ENCODE measurements at regions not wholly inside any gene's neighbourhood (a gene's known extent, or its start where the extent isn't known, plus 50 kb on each side); places are given as distances from the start of the nearest gene placed in this dataset.

DNA sequence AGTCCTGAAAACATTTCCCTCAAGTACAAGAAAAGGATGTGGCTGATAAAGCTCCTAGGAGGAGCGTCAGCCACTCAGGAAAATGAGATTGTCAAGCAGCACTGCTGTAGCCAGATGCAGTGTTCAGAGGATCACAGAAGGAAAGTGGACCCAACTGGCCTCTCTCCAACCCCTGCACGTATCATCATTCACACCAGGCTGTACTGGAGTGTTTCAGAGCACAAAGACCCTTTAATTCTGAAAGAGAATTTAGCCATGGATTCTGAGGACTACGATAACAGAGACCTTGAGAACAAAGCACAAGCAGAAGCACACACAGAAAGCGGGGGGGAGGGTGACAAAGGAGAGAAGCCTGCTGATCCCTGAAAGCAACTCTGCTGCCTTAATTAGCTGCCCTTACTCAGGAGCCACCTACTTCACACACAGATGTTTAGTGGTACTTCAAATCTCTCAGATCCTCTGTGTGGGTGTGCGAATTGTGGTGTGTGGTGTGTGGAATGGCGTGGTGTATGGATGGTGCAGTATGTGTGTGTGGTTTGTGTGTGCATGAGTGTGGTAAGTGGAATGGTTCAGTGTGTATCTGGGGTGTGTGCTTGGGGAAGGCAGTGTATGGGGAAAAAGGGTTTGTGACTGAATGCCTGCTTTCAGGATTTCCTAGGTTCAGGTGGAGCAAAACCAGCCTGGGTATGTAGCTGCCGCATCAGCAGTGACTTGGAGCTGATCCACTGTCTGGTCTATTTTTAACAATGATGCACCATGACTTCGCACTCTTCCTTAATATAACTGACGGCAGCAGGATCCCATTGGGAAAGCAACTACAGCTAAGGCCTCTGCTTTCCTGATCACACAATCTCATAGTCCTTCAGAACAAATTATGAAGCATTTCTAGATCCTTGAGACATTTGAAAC, 192.5 kb downstream of the RSL24D1 start:
- Histone ChIP-seq H3K4me3 (ENCODE audit: insufficient read depth, low read depth, low read length) (no peak overlapping the region), H3K27me3 (ENCODE audit: control insufficient read depth, insufficient read depth, low read length) (no peaks in the 10 kb centered on the region), H3K36me3 (replicated peaks; ENCODE audit: control insufficient read depth, insufficient read depth, low read length) (no peaks in the 10 kb centered on the region)
- DNase-seq: no peak

DNA sequence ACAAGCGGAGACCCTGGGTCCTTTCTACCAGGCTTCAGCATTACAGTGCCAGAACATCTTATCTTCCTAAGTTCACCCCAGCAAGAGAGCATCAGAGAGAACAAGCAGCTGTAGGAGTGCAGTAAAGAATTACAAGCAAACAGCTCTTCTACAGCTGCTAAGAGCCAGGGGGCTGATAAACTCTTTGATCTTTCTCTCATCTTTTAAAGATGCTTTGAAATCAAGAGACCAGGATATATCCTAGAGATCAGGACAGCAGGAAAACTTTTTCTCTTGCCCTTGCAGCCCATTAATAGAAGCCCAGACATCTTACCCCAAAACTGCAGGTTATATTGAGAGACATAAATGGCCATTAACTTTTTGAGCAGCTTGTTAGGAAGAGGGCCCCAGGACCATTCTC, 198.1 kb downstream of the RSL24D1 start:
- DNase-seq: no peak

GRCh38 chr15:54990793-54991192, 205.9 kb downstream of the RSL24D1 start:
- no peaks in the 10 kb centered on the region for H3K27me3 ChIP-seq (ENCODE audit: control insufficient read depth, insufficient read depth, low read length)
- no peak overlapping the region for H3K4me3 ChIP-seq (ENCODE audit: insufficient read depth, low read depth, low read length)
- H3K36me3 ChIP-seq (replicated peaks; ENCODE audit: control insufficient read depth, insufficient read depth, low read length): no peaks in the 10 kb centered on the region
- no peak for DNase-seq

More for the DNA sequence above, 198.1 kb downstream of the RSL24D1 start:
- H3K36me3 ChIP-seq (replicated peaks; ENCODE audit: control insufficient read depth, insufficient read depth, low read length): no peaks in the 10 kb centered on the region
- H3K27me3 ChIP-seq (ENCODE audit: control insufficient read depth, insufficient read depth, low read length): no peaks in the 10 kb centered on the region
- H3K4me3 ChIP-seq (ENCODE audit: insufficient read depth, low read depth, low read length): no peak overlapping the region

GRCh38 chr15:54987881-54988280, 208.9 kb downstream of the RSL24D1 start:
- Histone ChIP-seq H3K4me3 (ENCODE audit: insufficient read depth, low read depth, low read length) (no peak overlapping the region), H3K36me3 (replicated peaks; ENCODE audit: control insufficient read depth, insufficient read depth, low read length) (no peaks in the 10 kb centered on the region), H3K27me3 (ENCODE audit: control insufficient read depth, insufficient read depth, low read length) (no peaks in the 10 kb centered on the region)
- DNase-seq: no peak

DNA sequence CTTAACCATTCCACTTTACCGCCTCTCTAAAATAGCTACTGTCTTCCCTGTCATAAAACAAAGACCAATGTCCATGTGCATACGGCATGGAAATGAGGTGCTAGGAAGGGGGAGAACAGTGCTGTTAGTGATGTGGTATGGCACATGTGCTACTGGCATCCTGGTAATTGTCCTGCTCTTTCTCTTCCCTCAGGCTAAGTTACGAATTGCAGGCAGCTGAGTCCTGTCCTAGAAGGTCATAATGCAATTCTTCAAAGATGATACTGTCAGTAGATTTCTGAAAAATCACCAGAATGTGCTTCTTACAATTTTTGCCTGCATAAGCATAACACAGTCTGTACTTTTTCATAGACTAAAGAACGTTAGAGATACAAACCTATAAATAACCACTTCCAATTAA, 216.8 kb downstream of the RSL24D1 start:
- peak; percentile 28 for DNase-seq
- no peaks in the 10 kb centered on the region for H3K27me3 ChIP-seq (ENCODE audit: control insufficient read depth, insufficient read depth, low read length)
- no peaks in the 10 kb centered on the region for H3K36me3 ChIP-seq (replicated peaks; ENCODE audit: control insufficient read depth, insufficient read depth, low read length)
- H3K4me3 ChIP-seq (ENCODE audit: insufficient read depth, low read depth, low read length): no peak overlapping the region

GRCh38 chr15:54962637-54963036, 234.1 kb downstream of the RSL24D1 start:
- H3K27me3 ChIP-seq (ENCODE audit: control insufficient read depth, insufficient read depth, low read length): no peaks in the 10 kb centered on the region
- no peak for DNase-seq
- H3K36me3 ChIP-seq (replicated peaks; ENCODE audit: control insufficient read depth, insufficient read depth, low read length): no peaks in the 10 kb centered on the region
- no peak overlapping the region for H3K4me3 ChIP-seq (ENCODE audit: insufficient read depth, low read depth, low read length)

- no peak for DNase-seq
- Histone ChIP-seq H3K36me3 (replicated peaks; ENCODE audit: control insufficient read depth, insufficient read depth, low read length) (no peaks in the 10 kb centered on the region), H3K4me3 (ENCODE audit: insufficient read depth, low read depth, low read length) (no peak overlapping the region), H3K27me3 (ENCODE audit: control insufficient read depth, insufficient read depth, low read length) (no peaks in the 10 kb centered on the region)
Observed at GRCh38 chr15:54960266-54960665, 236.5 kb downstream of the RSL24D1 start.

- no peaks in the 10 kb centered on the region for H3K36me3 ChIP-seq (replicated peaks; ENCODE audit: control insufficient read depth, insufficient read depth, low read length)
- no peak for DNase-seq
- no peaks in the 10 kb centered on the region for H3K27me3 ChIP-seq (ENCODE audit: control insufficient read depth, insufficient read depth, low read length)
- no peak overlapping the region for H3K4me3 ChIP-seq (ENCODE audit: insufficient read depth, low read depth, low read length)
Observed at GRCh38 chr15:54941417-54941816, 255.3 kb downstream of the RSL24D1 start.

DNA sequence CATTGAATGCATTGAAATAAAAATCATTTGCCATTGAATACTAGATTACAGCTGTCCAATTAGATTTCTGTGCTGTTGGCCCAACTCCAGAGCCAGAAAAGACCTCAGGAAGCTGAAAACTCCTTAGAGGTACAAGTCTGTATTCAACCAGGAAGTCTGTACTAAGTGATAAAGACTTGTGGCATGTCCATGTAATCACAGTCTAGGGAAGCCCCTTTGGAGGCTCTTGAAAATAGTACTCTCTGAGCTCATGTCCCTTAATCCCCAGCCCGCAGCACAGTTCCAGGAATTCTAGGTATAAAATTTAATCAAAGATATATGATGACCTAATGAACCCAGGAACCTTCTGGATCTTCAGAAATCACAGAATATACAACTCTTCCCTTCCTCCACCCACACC, 279.4 kb downstream of the RSL24D1 start:
- Histone ChIP-seq H3K36me3 (replicated peaks; ENCODE audit: control insufficient read depth, insufficient read depth, low read length) (no peaks in the 10 kb centered on the region), H3K4me3 (ENCODE audit: insufficient read depth, low read depth, low read length) (no peak overlapping the region), H3K27me3 (ENCODE audit: control insufficient read depth, insufficient read depth, low read length) (no peaks in the 10 kb centered on the region)
- no peak for DNase-seq

DNA sequence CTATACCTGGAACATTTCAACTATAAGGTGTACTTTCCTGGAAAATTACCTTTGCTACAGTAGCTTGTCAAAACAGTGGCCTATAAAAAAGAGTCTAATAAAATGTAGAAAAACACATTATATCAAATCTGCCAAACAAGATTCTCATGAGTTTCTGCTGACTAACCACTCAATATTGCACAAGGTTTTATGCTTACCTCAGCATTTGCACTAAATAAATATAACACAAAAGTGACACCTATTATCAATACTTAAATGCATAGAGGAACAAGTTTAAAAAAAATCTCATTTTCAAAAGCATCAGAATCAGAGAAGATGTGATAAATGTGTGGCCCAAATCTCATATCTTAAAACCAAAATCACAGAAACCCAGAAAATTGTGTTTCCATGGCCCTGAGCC, 281.4 kb downstream of the RSL24D1 start:
- Histone ChIP-seq H3K27me3 (ENCODE audit: control insufficient read depth, insufficient read depth, low read length) (no peaks in the 10 kb centered on the region), H3K4me3 (ENCODE audit: insufficient read depth, low read depth, low read length) (no peak overlapping the region), H3K36me3 (replicated peaks; ENCODE audit: control insufficient read depth, insufficient read depth, low read length) (no peaks in the 10 kb centered on the region)
- no peak for DNase-seq

- DNase-seq: no peak
- H3K4me3 ChIP-seq (ENCODE audit: insufficient read depth, low read depth, low read length): no peak overlapping the region
- no peaks in the 10 kb centered on the region for H3K36me3 ChIP-seq (replicated peaks; ENCODE audit: control insufficient read depth, insufficient read depth, low read length)
- no peaks in the 10 kb centered on the region for H3K27me3 ChIP-seq (ENCODE audit: control insufficient read depth, insufficient read depth, low read length)
Observed at GRCh38 chr15:54884312-54884711, 312.4 kb downstream of the RSL24D1 start.

GRCh38 chr15:54859982-54860381, 336.8 kb downstream of the RSL24D1 start:
- no peaks in the 10 kb centered on the region for H3K27me3 ChIP-seq (ENCODE audit: control insufficient read depth, insufficient read depth, low read length)
- H3K4me3 ChIP-seq (ENCODE audit: insufficient read depth, low read depth, low read length): no peak overlapping the region
- no peak for DNase-seq
- H3K36me3 ChIP-seq (replicated peaks; ENCODE audit: control insufficient read depth, insufficient read depth, low read length): no peaks in the 10 kb centered on the region

GRCh38 chr15:54854667-54855066, 342.1 kb downstream of the RSL24D1 start:
- Histone ChIP-seq H3K4me3 (ENCODE audit: insufficient read depth, low read depth, low read length) (no peak overlapping the region), H3K27me3 (ENCODE audit: control insufficient read depth, insufficient read depth, low read length) (no peaks in the 10 kb centered on the region), H3K36me3 (replicated peaks; ENCODE audit: control insufficient read depth, insufficient read depth, low read length) (no peaks in the 10 kb centered on the region)
- no peak for DNase-seq

DNA sequence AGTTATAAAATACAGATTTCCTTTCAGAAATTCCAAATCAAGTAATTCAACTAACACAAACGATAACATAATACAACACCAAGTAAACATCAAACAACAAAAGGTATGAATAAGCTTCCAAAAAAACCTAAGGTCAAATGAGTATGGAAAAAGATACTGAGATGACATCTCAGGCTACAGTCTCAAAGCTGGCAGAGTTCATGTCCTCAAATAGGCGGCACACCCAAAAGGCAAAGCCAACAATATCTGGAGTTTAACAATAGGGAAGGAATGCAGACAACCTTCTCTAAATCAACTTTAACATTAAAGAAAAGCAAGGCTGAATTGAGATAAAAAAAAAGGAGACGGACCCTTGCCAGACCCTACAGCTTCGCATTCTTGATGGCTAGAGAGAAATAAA, 346.6 kb downstream of the RSL24D1 start:
- Histone ChIP-seq H3K36me3 (replicated peaks; ENCODE audit: control insufficient read depth, insufficient read depth, low read length) (no peaks in the 10 kb centered on the region), H3K27me3 (ENCODE audit: control insufficient read depth, insufficient read depth, low read length) (no peaks in the 10 kb centered on the region), H3K4me3 (ENCODE audit: insufficient read depth, low read depth, low read length) (no peak overlapping the region)
- no peak for DNase-seq

GRCh38 chr15:54843006-54843405, 353.7 kb downstream of the RSL24D1 start:
- Histone ChIP-seq H3K4me3 (ENCODE audit: insufficient read depth, low read depth, low read length) (no peak overlapping the region), H3K27me3 (ENCODE audit: control insufficient read depth, insufficient read depth, low read length) (no peaks in the 10 kb centered on the region), H3K36me3 (replicated peaks; ENCODE audit: control insufficient read depth, insufficient read depth, low read length) (no peaks in the 10 kb centered on the region)
- no peak for DNase-seq

Measured in H7 (cell line).